Natural killer cell (primary cell): ENCODE measurements at regions not wholly inside any gene's neighbourhood (a gene's known extent, or its start where the extent isn't known, plus 50 kb on each side); places are given as distances from the start of the nearest gene placed in this dataset.

Source experiments
- ATAC-seq, 3 donors: fragments of 150-1000 bp in 2 of 3; fragments of 200-7000 bp in 1 of 3; cut with Tn5 transposase; 1 replicate in 1 of 3; 2 replicates in 2 of 3; pipeline ENCODE4 v1.10.0; 2021; ENCODE audit warnings: mild to moderate bottlenecking in 2 of 3, moderate library complexity in 2 of 3
- DNase-seq, 2 donors: peaks; one replicate each; pipeline versions ENCODE4 v3.0.0 to v3.0.0-alpha.2; 2013 to 2021; ENCODE audit warnings: mixed read lengths in 1 of 2
- H3K27ac ChIP-seq: one replicate; pipeline ENCODE4 v1.5.1; 2013; ENCODE audit warnings: mild to moderate bottlenecking, low read length
- H3K27me3 ChIP-seq: one replicate; pipeline ENCODE4 v1.6.1; 2013; ENCODE audit warnings: low read length; ENCODE audit not compliant: control insufficient read depth, insufficient read depth
- H3K36me3 ChIP-seq: one replicate; pipeline ENCODE4 v1.6.1; 2013; ENCODE audit warnings: low read length; ENCODE audit not compliant: control insufficient read depth, insufficient read depth
- H3K4me1 ChIP-seq: one replicate; pipeline ENCODE4 v1.6.1; 2013; ENCODE audit warnings: low read length; ENCODE audit not compliant: control insufficient read depth, insufficient read depth
- H3K4me3 ChIP-seq: one replicate; pipeline ENCODE4 v1.5.1; 2013; ENCODE audit warnings: low read length
- H3K9me3 ChIP-seq: one replicate; pipeline ENCODE4 v1.6.1; 2013; ENCODE audit warnings: low read length; ENCODE audit not compliant: control insufficient read depth, insufficient read depth
- H3K27ac Mint-ChIP-seq, 2 donors: one replicate each; pipeline ENCODE4 v1.8.0; 2022; ENCODE audit warnings: mild to moderate bottlenecking in 2 of 2, mixed read lengths in 2 of 2, moderate library complexity in 1 of 2
- H3K27me3 Mint-ChIP-seq, 2 donors: one replicate each; pipeline ENCODE4 v1.8.0; 2022; ENCODE audit warnings: low read depth in 2 of 2, mixed read lengths in 2 of 2
- H3K36me3 Mint-ChIP-seq: one replicate; pipeline ENCODE4 v1.8.0; 2022; ENCODE audit warnings: mixed read lengths
- H3K4me1 Mint-ChIP-seq, 2 donors: one replicate each; pipeline ENCODE4 v1.8.0; 2022; ENCODE audit warnings: mixed read lengths in 2 of 2
- H3K4me3 Mint-ChIP-seq: one replicate; pipeline ENCODE4 v1.8.0; 2022; ENCODE audit warnings: mild to moderate bottlenecking, moderate library complexity, mixed read lengths
- H3K9me3 Mint-ChIP-seq, 2 donors: one replicate each; pipeline ENCODE4 v1.8.0; 2022; ENCODE audit warnings: mixed read lengths in 2 of 2
- CTCF ChIP-seq: fragments of 200-600 bp; IDR thresholded peaks from one replicate; pipeline ENCODE4 v1.8.0; 2022; ENCODE audit warnings: antibody characterized with exemption
- WGBS: methylation state at CpG from one replicate; pipeline ENCODE4 v1.1.7; 2013; ENCODE audit warnings: missing lambda C conversion rate; ENCODE audit not compliant: insufficient coverage; 5-methylcytosine and 5-hydroxymethylcytosine counted together
- intact Hi-C: fragments of 100-400 bp; cut with micrococcal nuclease; formaldehyde crosslinking; loops from one replicate; pipeline ENCODE4 v1.14.2; 2022

GRCh38 chr16:79336437-79337229 is 263.9 kb downstream of the MAF start:
- intact Hi-C loops, result no loop called here
- no peak overlapping the region for H3K27ac Mint-ChIP-seq
- no peak overlapping the region for H3K4me3 Mint-ChIP-seq
- no peaks in the 10 kb centered on the region for H3K27me3 ChIP-seq
- DNase-seq, result no peak
- no peak for ATAC-seq
- peaks cover 3 to 8% of the 10 kb centered on the region in 2 donors for H3K27me3 Mint-ChIP-seq
- no peaks in the 10 kb centered on the region for H3K4me1 Mint-ChIP-seq
- no peak overlapping the region for H3K27ac ChIP-seq
- H3K9me3 ChIP-seq, result no peaks in the 10 kb centered on the region
- H3K36me3 ChIP-seq, result no peaks in the 10 kb centered on the region
- H3K9me3 Mint-ChIP-seq, result no peaks in the 10 kb centered on the region
- 92% methylated on average over 6 of the region's 6 CpGs for WGBS
- no peak overlapping the region for H3K4me3 ChIP-seq
- no peak for TF ChIP-seq CTCF
- H3K4me1 ChIP-seq, result no peaks in the 10 kb centered on the region
- H3K36me3 Mint-ChIP-seq, result no peaks in the 10 kb centered on the region

- Histone ChIP-seq H3K4me1 (no peaks in the 10 kb centered on the region), H3K4me3 (no peak overlapping the region), H3K27me3 (peaks cover 1% of the 10 kb centered on the region), H3K9me3 (no peaks in the 10 kb centered on the region), H3K36me3 (no peaks in the 10 kb centered on the region), H3K27ac (no peak overlapping the region)
- no peak overlapping the region for H3K4me3 Mint-ChIP-seq
- H3K4me1 Mint-ChIP-seq, result peaks cover under 1 to 1% of the 10 kb centered on the region in 2 donors
- ATAC-seq (peak in 1 of 3 donors; percentile 48), DNase-seq (peak in 1 of 2 donors; percentile 53)
- WGBS, result 85% methylated on average over 13 of the region's 13 CpGs
- TF ChIP-seq CTCF, result peak; percentile 41
- H3K27ac Mint-ChIP-seq, result no peak overlapping the region
- H3K9me3 Mint-ChIP-seq, result no peaks in the 10 kb centered on the region
- no peaks in the 10 kb centered on the region for H3K36me3 Mint-ChIP-seq
- H3K27me3 Mint-ChIP-seq, result peaks cover 0 to 11% of the 10 kb centered on the region in 2 donors
- intact Hi-C loops, result no loop called here
Observed at GRCh38 chr16:79334127-79334526, 266.4 kb downstream of the MAF start.

GRCh38 chr16:79331066-79331465 is 269.5 kb downstream of the MAF start:
- 72% methylated on average over 2 of the region's 2 CpGs for WGBS
- peaks cover 9% of the 10 kb centered on the region for H3K4me1 ChIP-seq
- peaks cover 11 to 13% of the 10 kb centered on the region in 2 donors for H3K4me1 Mint-ChIP-seq
- H3K4me3 ChIP-seq, result no peak overlapping the region
- no peaks in the 10 kb centered on the region for H3K36me3 ChIP-seq
- ATAC-seq, result no peak
- peaks cover 2% of the 10 kb centered on the region for H3K27me3 ChIP-seq
- no peaks in the 10 kb centered on the region for H3K9me3 ChIP-seq
- H3K4me3 Mint-ChIP-seq, result no peak overlapping the region
- intact Hi-C loops, result no loop called here
- no peaks in the 10 kb centered on the region for H3K36me3 Mint-ChIP-seq
- H3K27me3 Mint-ChIP-seq, result peaks cover 7 to 29% of the 10 kb centered on the region in 2 donors
- H3K27ac ChIP-seq, result no peak overlapping the region
- DNase-seq, result no peak
- no peak for TF ChIP-seq CTCF
- no peaks in the 10 kb centered on the region for H3K9me3 Mint-ChIP-seq
- no peak overlapping the region for H3K27ac Mint-ChIP-seq

GRCh38 chr16:79329967-79330366 is 270.6 kb downstream of the MAF start:
- no peak for DNase-seq
- H3K27ac Mint-ChIP-seq, result no peak overlapping the region
- WGBS, result 96% methylated on average over 3 of the region's 4 CpGs

More at GRCh38 chr16:79329967-79330366, 270.6 kb downstream of the MAF start:
- intact Hi-C loops, result no loop called here
- Mint-ChIP-seq H3K9me3 (no peaks in the 10 kb centered on the region), H3K4me3 (no peak overlapping the region), H3K27me3 (peaks cover 11 to 33% of the 10 kb centered on the region in 2 donors), H3K36me3 (no peaks in the 10 kb centered on the region), H3K4me1 (peaks cover 11 to 13% of the 10 kb centered on the region in 2 donors)
- H3K27me3 ChIP-seq, result peaks cover 2% of the 10 kb centered on the region
- no peak for TF ChIP-seq CTCF
- no peaks in the 10 kb centered on the region for H3K36me3 ChIP-seq
- ATAC-seq, result no peak
- H3K4me3 ChIP-seq, result no peak overlapping the region
- H3K9me3 ChIP-seq, result no peaks in the 10 kb centered on the region
- peaks cover 9% of the 10 kb centered on the region for H3K4me1 ChIP-seq
- H3K27ac ChIP-seq, result no peak overlapping the region
